COLO829 (cell line): ENCODE measurements at regions not wholly inside any gene's neighbourhood (a gene's known extent, or its start where the extent isn't known, plus 50 kb on each side); places are given as distances from the start of the nearest gene placed in this dataset.
A peak's percentile ranks its signal among the peaks of the same experiment; 100 is the strongest.
"Not testable (repeated sequence)": the region's sequence is repeated elsewhere in the genome, so short reads cannot be mapped to it uniquely, and the experiment has no call there.

Experiments used
- DNase-seq: peaks from one replicate; pipeline ENCODE4 v3.0.0; 2012; ENCODE audit warnings: low spot score

DNA sequence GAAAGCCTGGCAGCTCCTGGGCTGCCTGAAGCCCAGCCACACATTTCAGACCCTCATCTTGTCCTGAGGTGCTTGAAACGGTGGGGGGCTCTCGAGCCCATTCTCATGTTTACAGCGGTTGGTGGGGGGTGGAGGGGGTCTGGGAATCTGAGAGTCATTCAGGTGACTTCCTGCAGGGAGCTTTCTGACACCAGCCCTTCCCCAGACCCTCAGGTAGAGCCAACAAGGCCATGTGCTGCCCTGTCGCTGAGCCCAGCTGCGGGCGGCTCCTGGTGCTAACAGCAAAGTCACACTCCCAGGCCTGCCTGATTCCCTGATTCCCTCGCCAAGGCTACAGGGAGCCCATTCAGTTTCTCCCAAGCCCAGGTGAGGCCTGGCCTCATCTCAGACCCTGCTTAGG, 324.9 kb upstream of the MEX3C start:
- DNase-seq: no peak

GRCh38 chr18:51522821-51523220, 325.3 kb upstream of the MEX3C start:
- DNase-seq: no peak

DNA sequence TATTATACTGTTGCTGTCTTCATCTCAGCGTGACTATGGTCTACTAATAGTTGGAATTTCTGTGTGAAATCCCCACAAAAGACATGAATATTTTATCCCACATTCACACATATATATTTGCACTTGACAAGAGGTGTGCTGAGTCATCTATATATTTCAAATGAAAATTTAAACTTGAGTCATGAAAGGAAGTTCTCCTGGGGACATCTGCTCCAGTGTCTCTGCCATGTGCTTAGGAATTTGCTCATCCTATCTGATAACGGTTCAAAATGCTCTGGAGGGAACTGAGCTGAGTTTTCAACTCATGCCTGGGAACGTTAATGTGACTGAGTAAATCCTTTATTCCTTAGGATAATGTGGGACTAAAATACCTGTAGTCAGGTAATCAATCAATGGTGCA, 326.2 kb upstream of the MEX3C start:
- no peak for DNase-seq

DNA sequence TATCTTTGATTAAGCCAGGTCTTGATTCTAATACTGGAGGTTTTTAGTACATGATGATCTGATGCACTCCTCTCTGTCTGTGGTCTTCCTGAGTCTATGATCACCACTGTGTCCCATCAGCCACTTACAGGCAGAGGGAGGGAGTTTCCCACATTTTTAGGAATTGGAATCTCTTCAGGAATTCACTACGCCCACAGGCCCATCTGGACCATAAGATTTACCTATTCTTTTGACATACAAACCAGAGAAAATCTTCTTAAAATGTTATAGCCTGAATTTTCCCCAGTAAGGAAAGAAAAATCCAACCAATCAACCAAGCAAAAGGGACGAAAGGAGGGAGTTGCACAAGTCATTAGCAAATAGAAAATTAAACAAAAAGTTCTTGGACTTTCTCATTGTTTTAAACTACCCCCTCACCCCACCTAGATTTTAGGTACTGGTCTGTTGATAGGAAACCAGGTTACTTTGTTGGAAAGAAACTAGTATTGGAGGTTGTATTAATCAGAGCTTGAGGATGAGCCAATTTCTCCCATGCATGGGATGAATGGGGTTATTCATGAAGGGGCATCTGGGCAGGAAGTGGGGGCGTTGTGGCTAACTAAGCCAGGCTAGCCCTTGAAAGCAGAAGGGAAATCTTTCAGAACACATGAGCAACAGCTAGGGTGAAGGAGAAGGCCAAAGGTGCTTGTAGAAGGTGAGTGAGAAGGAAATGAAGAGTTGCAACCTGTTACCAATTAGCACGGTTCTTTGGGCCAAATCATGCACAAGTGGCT, 328.2 kb upstream of the MEX3C start:
- DNase-seq: peak; percentile 86

- no peak for DNase-seq
Observed at GRCh38 chr18:51527826-51528225, 330.3 kb upstream of the MEX3C start.

DNA sequence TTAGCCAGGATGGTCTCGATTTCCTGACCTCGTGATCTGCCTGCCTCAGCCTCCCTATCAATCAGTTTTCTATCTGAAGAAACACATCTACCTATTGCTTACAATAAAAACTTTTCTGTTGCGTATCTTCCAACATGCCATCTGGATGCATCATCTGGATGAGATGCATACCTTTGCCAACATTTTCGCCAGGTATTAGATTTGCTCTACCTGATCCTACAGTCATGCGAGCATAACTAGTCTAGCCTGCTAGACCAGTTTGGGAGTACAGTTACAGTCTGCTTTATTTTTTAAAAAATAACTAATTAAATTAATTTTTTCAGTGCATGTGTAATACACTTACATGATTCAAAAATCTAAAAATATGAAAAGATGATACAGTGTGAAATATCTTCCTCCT, 334.0 kb upstream of the MEX3C start:
- no peak for DNase-seq

GRCh38 chr18:51537487-51537886, 340.0 kb upstream of the MEX3C start:
- DNase-seq: peak; percentile 55

DNA sequence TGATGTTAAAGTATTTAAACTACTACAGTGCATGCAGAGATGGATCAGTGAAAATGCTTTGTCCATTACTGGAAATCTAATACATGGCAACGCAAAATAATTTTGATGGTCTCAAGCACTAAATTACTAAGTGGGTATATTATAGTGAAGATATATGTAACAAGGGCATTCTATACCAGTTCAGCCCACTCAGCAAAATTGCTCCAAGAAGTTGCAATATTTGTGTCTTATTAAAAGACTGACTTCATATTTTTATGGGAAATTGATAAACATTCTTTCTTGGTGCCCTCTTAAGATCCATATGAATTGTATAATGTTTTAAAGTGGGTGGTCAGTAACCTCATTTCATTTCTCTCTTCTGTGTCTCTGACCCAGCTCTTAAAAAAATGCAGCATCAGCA, 343.1 kb upstream of the MEX3C start:
- DNase-seq: no peak

- DNase-seq: no peak
Observed at GRCh38 chr18:51541230-51541629, 343.7 kb upstream of the MEX3C start.

GRCh38 chr18:51543658-51544155, 346.2 kb upstream of the MEX3C start:
- DNase-seq: no peak

GRCh38 chr18:51545446-51545845, 348.0 kb upstream of the MEX3C start:
- no peak for DNase-seq

DNA sequence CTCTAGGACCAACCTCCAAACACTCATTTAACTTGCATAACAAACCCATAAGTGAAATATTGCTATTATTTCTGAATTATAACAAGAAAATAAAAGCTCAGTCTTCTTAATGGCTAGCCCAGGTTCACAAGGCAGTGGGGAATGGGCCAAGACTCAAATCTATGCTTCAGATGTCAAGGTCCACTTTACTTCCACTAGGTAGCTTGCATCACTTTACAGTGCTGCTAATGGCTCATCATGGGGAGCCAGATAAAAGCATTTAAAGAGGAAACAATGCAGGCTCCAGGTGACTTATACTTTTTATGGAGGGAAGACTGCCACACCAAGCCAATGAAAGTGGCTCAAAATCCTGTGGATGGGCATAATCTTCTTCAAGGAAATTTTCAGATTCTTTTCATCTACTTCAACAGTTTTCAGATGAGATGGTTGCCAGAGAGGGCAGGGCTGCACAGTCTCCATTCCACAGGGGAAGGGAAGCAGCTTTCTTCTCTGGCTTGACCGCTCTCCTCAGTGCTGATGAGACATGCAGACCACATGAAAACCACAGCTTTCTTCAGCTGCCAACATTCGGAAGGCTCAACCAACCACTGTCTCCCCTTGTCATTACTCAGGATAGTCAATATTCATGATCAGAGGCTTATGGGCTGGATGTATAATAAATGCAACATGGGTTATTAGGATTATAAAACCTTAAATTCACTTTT, 361.9 kb upstream of the MEX3C start:
- no peak for DNase-seq

DNA sequence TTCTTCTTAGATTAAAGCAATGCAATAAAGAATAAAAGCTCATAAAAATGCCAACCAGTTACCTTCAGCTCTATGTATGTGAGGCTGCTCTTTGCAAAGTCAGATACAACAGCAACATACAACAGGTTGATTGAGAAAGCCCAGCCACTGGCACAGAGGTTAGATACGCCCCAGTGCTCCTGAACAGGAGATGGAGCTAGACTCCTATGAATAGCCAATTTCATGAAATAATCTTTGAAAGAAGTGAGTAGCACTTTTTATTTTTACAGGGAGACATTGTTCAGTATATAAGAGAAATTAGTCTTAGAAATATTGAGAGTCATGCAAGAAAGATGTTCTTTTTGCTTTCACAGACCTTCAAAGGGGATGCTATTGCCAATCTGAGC, 362.4 kb upstream of the MEX3C start:
- DNase-seq: no peak

DNA sequence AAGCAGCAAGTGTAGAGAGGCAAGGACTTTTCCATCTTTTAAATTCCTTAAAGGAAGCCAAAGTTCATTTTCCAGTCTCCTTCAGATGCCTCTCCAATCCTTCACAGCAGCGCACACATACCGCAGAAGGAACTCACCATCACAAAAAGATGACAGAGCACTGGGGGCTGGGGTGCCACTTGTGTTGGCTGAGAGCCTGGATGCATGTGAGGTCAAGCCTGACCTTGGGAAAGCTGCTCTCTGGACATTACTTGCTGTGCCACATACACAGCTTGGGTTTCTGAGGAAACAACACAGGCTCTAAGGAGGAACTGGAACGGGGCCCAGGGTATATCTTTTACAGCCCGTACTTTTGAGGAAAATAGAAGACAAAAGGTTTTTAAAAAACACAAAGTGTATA, 364.3 kb upstream of the MEX3C start:
- DNase-seq: no peak

DNA sequence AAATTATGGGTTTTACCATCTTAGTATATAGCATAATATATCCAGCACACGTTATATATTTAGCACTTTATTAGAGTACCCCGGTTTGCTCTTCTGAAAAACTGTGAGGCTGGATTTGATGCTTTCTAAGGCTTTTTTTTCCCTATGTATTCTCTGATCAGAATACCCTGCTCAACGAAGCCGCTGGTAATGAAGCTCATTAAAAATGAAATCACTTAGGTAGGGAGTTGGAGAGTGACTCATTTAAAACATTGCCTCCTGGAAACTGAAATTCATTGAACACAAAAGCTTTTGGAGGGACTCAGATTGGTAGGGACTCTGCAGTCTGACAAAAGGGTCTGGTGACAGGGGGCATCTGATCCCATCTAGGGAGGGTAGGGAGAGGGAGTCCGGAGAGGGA, 365.4 kb upstream of the MEX3C start:
- no peak for DNase-seq

- DNase-seq: no peak
Observed at GRCh38 chr18:51563396-51563795, 365.9 kb upstream of the MEX3C start.

GRCh38 chr18:51568151-51568550, 370.7 kb upstream of the MEX3C start:
- no peak for DNase-seq

GRCh38 chr18:51569153-51569552, 371.7 kb upstream of the MEX3C start:
- DNase-seq: no peak

DNA sequence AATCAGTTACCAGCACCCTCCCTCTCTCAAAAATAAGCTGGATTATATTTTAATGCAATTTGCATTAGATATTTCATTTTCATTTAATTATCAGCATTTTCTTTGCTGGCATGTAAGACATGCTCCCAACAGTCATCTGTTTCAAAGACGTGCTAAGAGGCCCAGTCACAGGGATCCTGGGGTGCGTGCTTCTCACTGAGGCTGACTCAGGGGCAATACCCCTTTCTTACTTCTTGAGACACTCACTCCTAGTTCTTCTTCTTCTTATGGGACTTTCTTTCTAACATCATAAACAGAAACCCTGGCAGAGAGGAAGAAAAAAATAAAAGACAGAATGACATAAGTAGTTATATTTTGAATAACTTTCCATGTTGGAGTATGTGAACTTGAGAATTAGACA, 372.1 kb upstream of the MEX3C start:
- DNase-seq: no peak

GRCh38 chr18:51570071-51570470, 372.6 kb upstream of the MEX3C start:
- not testable (repeated sequence) for DNase-seq

DNA sequence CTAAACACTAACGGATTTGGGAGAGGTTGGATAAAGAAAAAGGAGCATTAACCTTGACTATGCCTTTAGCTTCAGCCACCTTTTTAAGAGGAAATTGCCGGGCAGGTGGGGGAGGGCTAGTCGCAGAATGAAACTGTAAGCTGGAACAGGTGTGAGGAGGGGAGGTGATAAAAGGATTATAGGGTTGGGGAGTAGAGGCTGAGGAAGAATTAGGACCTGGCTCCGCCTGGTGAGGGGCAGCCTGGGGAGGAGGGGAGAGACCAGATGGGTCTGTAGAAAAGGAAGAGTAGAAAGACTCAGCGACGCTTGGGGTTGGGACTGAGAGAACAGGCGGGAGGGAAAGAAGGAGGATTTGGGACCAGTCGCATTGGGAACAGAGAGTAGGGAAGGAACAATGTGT, 376.4 kb upstream of the MEX3C start:
- DNase-seq: not testable (repeated sequence)

GRCh38 chr18:51575171-51575570, 377.7 kb upstream of the MEX3C start:
- no peak for DNase-seq

DNA sequence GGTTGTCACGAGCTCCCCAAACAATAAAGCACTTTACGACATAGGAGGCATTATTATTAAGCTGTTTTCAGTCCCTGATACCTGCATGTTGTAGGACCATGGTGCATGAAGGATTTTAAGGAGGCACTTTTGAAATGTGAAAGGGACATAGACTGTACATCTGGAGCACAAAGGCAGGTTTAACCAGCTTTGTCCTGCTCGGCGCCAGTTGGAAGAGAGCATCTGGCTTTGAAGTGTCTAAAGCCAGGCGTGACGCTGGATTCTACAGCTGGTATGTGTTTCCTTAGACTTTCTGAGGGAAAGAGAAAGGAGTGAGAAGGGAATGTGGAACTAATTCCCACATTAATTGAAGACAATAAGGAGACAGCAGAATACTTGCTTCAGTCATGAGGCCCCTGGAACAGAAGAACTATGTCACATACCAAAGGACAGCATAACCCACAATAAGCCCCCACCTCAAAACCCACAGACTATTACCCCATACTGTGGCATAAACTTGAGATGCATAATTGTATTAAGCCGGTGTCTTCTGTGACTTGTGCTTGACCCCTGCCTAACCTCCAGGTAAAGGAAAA, 381.0 kb upstream of the MEX3C start:
- DNase-seq: no peak
